HG03060 (cell line): ENCODE measurements at regions not wholly inside any gene's neighbourhood (a gene's known extent, or its start where the extent isn't known, plus 50 kb on each side); places are given as distances from the start of the nearest gene placed in this dataset.
"Not testable (repeated sequence)": the region's sequence is repeated elsewhere in the genome, so short reads cannot be mapped to it uniquely, and the experiment has no call there.

Experiments
- ATAC-seq: cut with Tn5 transposase; IDR thresholded peaks from one replicate; pipeline ENCODE4 v1.9.1; 2021; ENCODE audit warnings: low read depth, moderate number of reproducible peaks; ENCODE audit not compliant: unreplicated experiment

- ATAC-seq = not testable (repeated sequence)
Measured at GRCh38 chr21:27908816-27909215, 941.9 kb upstream of the ADAMTS5 start.

- ATAC-seq = not testable (repeated sequence)
Measured at GRCh38 chr21:27902904-27903303, 936.0 kb upstream of the ADAMTS5 start.

DNA sequence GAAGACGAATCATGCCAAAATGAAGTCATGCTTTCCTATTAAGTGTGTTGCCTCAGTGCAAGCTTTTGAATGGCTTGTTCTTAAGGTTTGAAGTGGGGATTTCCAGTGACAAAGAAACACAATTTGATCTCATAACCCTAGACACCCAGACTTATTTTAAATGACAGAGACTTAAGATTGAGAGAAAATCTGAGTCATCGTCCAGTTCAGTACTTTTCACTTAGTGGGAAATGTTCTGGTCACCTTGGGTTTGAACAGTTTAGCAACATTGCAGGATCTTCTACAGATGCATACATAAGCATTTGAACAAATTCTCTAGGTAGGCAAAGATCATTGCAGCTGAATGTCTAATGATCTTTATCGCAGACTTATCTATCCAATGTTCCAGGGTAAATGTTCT lies 926.7 kb upstream of the ADAMTS5 start:
- ATAC-seq = not testable (repeated sequence)

DNA sequence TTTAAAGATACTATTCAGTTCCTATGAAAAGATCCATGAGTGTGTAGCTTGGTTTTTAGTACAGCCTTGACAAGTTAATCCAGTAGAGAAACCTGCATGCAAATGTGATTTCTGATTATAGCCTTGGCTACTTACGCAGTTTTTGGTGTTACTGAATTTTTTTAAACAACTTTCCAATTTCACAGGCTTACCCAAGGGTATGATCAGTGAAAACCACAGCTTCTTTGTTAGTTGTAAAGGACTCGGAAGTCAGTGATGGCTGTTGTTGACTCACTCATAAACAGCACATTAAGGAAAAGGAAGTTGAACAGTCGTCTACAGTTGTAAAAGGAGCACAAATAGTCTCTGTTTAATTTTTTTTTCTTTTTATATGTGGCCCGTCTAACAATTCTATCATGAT lies 924.6 kb upstream of the ADAMTS5 start:
- ATAC-seq = not testable (repeated sequence)

DNA sequence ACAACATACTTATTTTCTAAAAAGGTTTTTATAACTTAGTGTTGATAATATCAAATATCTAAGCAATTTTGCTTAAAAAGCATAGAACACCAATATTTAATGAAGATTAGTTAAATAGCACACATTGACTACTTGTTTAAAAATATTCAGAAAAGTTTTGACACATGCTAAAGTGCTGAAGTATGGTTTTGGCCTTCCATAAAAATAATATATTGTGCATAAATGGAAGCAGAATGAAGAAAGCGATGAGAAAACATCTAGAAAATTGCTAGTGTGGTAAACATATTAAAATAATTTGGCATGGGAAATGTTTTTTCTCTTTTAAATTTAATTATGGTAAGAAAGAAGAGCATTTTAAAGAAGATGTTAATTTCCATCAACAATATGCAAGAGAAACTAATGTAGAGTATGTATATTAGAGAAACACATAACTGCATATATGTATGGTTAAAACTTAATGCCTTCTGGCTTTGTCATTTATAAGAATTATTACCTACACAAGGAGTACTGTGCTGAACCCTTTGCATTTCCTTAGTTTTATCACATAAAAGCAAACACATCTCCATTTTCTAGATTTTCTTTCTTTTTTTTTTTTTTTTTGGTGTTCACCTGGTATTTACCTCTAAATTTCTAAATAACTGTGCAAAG lies 921.0 kb upstream of the ADAMTS5 start:
- ATAC-seq = not testable (repeated sequence)

GRCh38 chr21:27885296-27885711 lies 918.4 kb upstream of the ADAMTS5 start:
- no peak for ATAC-seq

- ATAC-seq = not testable (repeated sequence)
Measured at GRCh38 chr21:27881331-27881730, 914.4 kb upstream of the ADAMTS5 start.

- ATAC-seq = not testable (repeated sequence)
Measured at GRCh38 chr21:27872411-27872810, 905.5 kb upstream of the ADAMTS5 start.

DNA sequence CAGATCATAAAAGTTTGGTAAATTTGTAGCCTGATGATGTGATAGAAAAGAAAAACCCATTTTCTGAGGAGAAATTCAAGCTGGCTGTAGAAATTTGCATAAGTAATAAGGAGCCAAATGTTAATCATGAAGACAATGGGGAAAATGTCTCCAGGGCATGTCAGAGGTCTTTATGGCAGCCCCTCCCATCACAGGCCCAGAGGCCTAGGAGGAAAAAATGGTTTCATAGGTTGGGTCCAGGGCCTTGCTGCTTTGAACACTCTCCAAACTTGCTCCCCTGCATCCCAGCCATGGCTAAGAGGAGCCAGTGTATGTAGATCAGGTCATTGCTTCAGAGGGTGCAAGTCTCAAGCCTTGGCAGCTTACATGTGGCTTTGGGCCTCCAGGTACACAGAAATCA lies 903.9 kb upstream of the ADAMTS5 start:
- not testable (repeated sequence) for ATAC-seq

DNA sequence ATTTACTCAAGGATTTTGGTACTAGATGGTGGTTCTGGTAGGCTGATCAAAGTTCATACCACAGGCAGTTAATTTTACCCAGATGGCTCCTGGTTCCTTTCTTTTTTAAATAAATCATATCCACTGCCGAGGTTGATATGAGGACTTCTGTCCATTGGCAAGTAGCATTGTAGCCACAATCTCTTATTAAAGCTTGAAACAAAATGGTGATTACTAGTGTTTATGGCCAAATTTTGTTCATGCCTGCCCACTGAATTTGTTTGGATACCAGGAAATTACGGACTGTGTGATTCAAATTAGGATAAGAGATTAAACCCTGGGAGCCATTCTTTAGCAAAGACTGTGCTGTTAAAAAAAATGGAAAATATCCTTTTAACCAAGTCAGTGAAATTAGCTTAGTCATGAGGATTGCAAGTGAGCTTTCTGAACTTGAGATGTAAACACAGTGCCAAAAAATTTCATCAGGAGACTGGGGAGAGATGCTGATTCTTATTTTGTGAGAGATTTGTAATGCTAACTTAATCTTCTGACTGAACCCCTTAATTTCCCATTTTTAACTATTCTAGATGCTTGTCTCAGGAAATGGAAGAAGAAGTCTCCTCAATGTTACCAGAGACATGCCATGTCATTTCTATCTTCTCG lies 893.5 kb upstream of the ADAMTS5 start:
- ATAC-seq = not testable (repeated sequence)

DNA sequence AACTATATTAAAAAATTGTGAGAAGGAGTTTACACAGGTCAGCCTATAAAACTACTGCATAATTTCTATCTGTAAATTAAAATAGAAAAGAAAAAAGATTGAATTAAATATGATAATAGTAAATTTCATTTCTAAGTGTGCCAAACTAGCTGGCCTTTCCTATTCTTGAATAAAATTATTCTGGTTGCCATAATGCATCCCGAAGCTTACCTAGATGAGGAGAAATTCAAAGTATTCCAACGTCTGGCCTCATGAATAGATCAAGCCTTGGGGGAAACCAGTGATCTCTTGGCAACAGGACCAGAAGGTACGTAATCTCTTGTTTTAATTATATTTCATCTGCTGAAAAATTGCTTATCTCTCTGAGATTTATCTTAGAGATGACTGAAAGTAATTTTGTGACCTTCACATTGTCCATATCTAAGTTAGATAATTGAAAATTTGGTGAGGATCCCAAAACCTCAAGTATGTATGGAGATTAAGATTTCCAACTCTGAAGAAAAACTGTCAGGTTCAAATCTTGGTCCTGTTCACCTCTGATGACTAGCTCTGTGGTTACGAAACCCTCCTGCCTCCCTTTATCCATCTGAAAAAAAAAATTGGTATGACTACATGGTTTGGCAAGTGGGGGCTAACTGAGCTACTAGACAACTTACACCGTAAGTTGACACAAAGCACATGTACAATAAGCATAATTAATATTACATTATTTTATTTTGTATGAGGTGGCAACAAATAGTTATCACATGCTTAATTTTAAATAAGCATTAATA lies 891.4 kb upstream of the ADAMTS5 start:
- not testable (repeated sequence) for ATAC-seq

DNA sequence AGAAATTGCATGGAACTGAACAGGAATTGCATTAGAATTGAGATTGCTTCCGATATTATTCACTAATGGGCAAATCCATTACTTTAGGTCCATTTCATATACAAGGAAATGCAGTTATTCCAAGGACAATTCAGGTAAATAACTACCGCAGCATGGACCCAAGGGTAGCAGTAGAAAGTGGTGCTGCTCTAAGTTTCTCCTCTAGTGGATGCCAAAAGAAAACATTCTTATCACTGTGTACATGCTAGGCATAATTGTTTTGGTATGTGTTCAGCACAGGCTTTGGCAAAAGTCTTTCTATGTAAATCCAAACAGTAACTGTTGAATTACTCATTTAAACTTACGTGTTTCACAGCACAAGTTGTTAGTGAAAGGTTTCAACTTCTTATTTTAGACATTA lies 890.1 kb upstream of the ADAMTS5 start:
- not testable (repeated sequence) for ATAC-seq

- no peak for ATAC-seq
Measured at GRCh38 chr21:27841084-27841672, 874.3 kb upstream of the ADAMTS5 start.

DNA sequence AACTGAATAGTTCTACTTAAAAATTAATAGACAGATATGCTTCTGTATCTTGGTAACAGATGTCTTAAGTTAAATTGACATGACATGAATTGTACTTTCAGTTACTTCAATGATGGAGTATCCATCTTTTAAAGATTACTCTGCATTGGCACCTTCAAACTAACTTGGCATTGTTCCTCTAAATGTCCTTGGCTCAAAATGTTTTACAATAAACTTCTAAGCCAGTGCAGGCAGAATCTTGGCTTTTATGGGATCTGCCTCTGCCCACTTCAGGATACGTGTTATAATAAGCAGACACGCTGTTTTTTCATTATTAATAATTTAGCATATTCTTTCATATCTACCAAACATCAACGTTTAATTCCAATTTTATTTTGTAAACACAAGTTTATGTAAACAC lies 873.4 kb upstream of the ADAMTS5 start:
- no peak for ATAC-seq

- no peak for ATAC-seq
Measured at GRCh38 chr21:27839512-27840115, 872.7 kb upstream of the ADAMTS5 start.

GRCh38 chr21:27838573-27838972 lies 871.7 kb upstream of the ADAMTS5 start:
- ATAC-seq = no peak

- ATAC-seq = no peak
Measured at GRCh38 chr21:27837936-27838335, 871.0 kb upstream of the ADAMTS5 start.

GRCh38 chr21:27833298-27833697 lies 866.4 kb upstream of the ADAMTS5 start:
- ATAC-seq = no peak

- no peak for ATAC-seq
Measured at GRCh38 chr21:27831816-27832569, 865.1 kb upstream of the ADAMTS5 start.

GRCh38 chr21:27831177-27831576 lies 864.3 kb upstream of the ADAMTS5 start:
- no peak for ATAC-seq
